Peyer's patch (tissue), 4 donors: ENCODE measurements at regions not wholly inside any gene's neighbourhood (a gene's known extent, or its start where the extent isn't known, plus 50 kb on each side); places are given as distances from the start of the nearest gene placed in this dataset.

Experiments used
- POLR2A ChIP-seq, 2 donors: fragments of 450-650 bp; IDR thresholded peaks; one replicate each; pipeline ENCODE4 v1.5.1; 2017; ENCODE audit warnings: antibody characterized with exemption in 2 of 2, mild to moderate bottlenecking in 2 of 2, moderate library complexity in 2 of 2
- TF ChIP-seq, protein P1 (sequence below), 6 experiments: fragments of 450-650 bp in 4 of 6; fragments of 200-600 bp in 2 of 6; sonication (generic) in 1 of 6; IDR thresholded peaks; one replicate each; pipeline ENCODE4 v1.5.1; 2017 to 2019; ENCODE audit warnings: antibody characterized with exemption in 6 of 6, mild to moderate bottlenecking in 3 of 6, moderate library complexity in 1 of 6

DNA sequence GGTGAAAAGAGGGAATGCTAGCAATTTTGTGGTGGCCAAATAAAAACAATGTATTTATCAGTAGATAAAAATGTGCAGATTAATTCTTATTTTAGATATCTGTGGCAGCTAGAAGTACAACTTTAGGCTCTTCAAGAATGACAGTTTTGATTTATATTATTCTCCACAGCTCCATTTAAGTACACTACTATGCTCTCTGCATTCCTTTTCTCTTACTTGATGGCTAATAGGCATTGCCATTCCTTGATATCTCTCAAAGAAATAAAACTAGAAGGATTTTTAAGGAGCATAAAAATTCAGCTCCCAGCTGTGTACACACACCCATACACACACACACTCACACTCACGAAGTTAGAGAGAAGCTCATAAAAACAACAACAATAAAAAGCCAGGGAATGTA lies 59.4 kb upstream of the H2AZ1 start:
- TF ChIP-seq, protein P1, sequence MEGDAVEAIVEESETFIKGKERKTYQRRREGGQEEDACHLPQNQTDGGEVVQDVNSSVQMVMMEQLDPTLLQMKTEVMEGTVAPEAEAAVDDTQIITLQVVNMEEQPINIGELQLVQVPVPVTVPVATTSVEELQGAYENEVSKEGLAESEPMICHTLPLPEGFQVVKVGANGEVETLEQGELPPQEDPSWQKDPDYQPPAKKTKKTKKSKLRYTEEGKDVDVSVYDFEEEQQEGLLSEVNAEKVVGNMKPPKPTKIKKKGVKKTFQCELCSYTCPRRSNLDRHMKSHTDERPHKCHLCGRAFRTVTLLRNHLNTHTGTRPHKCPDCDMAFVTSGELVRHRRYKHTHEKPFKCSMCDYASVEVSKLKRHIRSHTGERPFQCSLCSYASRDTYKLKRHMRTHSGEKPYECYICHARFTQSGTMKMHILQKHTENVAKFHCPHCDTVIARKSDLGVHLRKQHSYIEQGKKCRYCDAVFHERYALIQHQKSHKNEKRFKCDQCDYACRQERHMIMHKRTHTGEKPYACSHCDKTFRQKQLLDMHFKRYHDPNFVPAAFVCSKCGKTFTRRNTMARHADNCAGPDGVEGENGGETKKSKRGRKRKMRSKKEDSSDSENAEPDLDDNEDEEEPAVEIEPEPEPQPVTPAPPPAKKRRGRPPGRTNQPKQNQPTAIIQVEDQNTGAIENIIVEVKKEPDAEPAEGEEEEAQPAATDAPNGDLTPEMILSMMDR (IDR thresholded peaks at IDR 0.05), result no peak
- TF ChIP-seq POLR2A (IDR thresholded peaks at IDR 0.05), result no peak
